ENCODE measurements at regions not wholly inside any gene's neighbourhood (a gene's known extent, or its start where the extent isn't known, plus 50 kb on each side); places are given as distances from the start of the nearest gene placed in this dataset.
"Not testable (repeated sequence)": the region's sequence is repeated elsewhere in the genome, so short reads cannot be mapped to it uniquely, and the experiment has no call there.

- DNase-seq = no peak
Observed at GRCh38 chr21:35810431-35810970, 249.8 kb downstream of the SETD4 start.

DNA sequence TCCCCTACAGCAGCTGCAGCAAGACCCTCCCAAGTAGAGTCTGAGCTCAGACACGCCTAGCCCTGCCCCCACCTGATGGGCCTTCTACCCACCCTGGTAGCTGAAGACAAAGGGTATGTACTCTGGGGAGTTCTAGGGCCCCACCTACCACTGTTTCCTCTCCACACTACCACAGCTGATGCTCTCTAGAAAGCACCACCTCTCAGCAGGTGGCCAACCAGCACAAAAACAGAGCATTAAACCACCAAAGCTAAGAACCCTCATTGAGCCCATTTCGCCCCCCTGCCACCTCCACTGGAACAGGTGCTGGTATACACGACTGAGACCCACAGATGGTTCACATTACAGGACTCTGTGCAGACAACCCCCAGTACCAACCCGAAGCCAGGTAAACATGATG is 258.9 kb downstream of the SETD4 start:
- no peak for DNase-seq

- not testable (repeated sequence) for DNase-seq
Observed at GRCh38 chr21:35800796-35801385, 259.4 kb downstream of the SETD4 start.

GRCh38 chr21:35796844-35797243 is 263.5 kb downstream of the SETD4 start:
- DNase-seq = no peak

- DNase-seq = not testable (repeated sequence)
Observed at GRCh38 chr21:35794527-35794926, 265.8 kb downstream of the SETD4 start.

GRCh38 chr21:35792569-35793305 is 267.6 kb downstream of the SETD4 start:
- no peak for DNase-seq

DNA sequence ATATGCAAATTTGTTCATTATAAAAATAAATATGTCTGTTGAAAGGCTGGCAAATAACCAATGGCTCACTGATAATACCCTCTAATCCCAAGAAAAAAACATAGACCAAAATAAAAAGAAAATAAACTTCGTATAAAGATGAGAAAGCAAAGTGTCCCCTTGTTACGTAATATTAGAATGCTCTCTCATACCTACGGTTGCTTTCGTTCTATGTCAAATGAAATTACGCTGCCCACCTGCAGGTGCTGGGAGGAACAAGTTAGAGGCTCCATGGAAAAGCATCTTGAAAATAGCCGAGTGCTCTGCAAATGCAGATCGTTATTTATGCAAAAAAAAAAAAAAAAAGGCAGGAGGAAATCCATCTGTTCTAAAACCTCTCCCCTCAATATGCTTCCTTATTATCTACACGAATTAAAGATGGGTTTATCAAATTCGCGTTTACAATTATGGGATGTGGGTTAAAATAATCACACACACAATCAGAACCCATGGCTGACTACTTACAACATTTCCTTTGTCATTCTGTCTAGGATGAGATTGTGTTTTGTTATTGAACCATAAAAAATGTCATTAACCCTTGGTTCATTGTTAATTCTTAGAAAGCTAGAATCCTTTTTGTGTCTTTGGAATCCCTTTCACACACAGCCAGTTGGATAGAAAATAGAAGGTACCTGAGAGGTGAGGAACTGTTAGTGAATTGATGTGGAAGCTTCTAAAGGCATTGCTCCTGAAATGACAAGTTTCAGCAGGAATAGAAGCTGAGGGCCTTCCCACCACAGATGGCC is 268.6 kb downstream of the SETD4 start:
- DNase-seq = no peak

DNA sequence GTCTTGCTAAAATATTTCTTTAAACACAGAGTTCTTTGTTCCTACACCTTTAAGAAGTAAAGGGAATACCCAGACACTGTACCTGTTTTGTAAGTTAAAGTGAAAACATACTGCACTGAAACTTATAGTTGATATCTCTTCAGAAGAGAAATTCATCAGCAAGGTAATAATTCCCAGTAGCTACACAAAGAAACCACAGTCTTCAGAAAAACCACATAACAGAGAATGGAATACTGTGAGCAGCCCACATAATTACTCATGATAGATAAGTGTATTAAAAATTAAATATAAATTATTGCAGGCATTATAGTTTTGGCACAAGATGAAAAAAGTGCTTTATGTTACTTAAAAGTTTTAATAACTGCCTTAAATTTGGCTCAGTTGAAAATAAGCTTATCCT is 276.6 kb downstream of the SETD4 start:
- DNase-seq = no peak

DNA sequence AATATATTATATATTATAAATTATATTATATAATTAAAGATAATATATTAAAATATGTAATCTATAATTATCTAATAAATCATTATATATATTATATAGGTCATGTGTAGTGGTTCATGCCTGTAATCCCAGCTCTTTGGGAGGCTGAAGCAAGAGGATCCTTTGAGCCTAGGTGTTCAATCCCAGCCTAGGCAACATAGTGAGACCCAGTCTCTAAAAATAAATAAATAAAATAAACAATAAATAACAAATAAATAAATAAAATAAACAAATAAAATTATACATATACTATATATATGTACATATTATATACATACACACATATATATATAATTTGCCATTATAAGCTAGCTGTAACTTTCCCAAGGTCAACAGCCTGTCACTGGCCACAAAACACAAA is 277.7 kb downstream of the SETD4 start:
- no peak for DNase-seq

DNA sequence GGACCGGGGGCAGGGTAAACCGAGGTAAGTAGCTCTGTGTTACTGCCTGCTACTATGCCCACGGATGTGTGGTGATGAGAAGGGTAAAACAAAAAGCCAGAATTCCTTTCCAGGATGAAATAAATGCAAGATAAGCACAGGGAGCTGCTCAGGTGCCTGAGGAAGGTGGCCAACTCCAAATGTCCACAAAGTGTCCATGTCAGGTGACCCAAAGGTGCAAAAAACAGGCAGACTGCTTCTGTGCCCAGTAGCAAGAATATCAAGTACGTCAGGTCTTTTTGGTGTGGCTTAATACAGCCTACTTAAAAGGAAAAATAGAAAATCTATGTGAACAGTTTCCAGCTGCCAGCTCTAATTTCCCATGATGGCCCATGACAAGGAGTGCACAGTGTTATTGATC is 279.3 kb downstream of the SETD4 start:
- DNase-seq = no peak

- DNase-seq = no peak
Observed at GRCh38 chr21:35779690-35780570, 280.4 kb downstream of the SETD4 start.

- DNase-seq = no peak
Observed at GRCh38 chr21:35779167-35779566, 281.2 kb downstream of the SETD4 start.

DNA sequence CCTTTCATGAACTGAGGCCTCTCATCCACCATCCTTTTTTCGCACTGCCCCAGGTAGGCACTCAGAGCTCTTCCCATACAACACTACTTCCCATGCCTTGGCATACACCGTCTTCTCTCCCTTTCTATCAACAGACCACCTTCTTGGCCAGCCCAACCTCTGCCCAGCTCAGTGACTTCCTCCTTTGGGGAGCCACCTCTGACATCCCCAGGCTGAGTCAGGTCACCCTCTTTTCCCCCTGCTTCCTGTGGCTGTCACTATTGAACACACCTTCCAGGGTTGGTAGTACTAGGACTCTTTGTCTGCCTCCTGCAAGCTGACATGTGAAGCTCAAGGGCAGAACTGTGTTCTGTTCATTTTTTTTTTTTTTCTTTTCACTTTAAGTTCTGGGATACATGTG is 283.2 kb downstream of the SETD4 start:
- DNase-seq = no peak

GRCh38 chr21:35775778-35776544 is 284.4 kb downstream of the SETD4 start:
- no peak for DNase-seq

DNA sequence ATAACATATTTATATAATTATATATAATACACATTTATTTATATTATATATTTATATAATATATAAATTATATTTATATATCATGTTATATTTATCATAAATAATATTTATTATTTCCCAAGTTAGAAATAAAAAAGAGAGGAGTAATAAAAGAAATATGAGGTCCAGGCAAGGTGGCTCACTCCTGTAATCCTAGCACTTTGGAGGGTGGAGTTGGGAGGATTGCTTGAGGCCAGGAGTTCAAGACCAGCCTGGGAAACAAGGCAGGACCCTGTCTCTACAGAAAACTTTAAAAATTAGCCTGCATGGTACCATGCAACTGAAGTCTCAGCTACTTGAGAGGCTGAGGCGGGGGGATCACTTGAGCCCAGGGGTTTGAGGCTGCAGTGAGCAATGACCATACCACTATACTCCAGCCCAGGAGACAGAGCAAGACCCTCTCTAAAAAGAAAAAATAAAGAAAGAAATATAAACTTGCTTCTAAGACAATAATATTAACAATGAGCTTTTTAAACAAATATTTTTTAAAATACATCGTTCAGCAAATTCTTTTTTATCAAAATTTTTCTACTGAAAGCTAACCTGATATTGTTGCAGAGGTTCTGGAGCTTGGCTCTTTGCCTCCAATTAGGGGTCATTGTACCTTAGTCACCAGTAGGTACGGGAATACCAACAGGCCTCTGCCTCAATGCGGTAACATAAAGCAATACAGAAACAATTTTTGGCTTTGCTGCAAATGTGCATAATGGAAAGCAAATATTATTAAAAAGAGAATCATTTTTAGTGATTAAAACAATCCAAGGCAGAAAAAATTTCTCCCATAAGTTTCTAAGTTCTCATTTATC is 290.0 kb downstream of the SETD4 start:
- no peak for DNase-seq

DNA sequence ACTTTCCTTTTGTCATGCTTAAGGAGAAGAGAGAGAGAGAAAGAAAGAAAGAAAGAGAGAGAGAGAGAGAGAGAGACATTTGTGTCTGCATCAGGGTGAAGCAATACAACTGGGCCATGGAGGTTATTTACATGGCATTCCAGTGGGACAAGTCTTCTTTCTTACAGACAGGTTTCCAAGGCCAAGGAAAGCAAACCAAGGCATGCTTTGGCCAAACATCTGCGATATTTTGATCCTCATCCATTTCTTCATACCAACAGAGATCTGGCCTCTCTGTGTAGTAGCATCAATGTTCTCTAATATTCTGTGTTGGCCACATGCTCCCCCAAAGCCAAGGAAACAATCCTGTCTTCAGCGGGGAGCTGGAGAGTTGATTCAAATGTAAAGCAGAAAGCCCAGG is 292.1 kb downstream of the SETD4 start:
- no peak for DNase-seq

DNA sequence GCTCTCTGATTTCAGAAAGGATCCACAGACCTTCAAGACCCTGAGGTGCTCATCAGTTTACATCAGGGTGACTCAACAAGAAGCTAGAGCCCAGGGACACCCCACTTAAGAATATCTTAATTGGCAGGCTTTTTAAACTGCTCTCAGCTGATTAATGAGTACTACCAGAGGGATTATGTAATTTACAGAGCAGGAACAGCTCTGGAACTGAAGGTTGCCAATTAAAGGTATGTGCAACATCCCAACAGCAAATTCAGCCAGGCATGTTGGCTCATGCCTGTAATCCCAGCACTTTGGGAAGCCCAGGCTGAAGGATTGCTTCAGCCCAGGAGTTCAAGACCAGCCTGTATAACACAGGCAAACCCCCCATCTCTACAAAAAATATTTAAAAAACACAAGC is 295.7 kb downstream of the SETD4 start:
- DNase-seq = no peak

DNA sequence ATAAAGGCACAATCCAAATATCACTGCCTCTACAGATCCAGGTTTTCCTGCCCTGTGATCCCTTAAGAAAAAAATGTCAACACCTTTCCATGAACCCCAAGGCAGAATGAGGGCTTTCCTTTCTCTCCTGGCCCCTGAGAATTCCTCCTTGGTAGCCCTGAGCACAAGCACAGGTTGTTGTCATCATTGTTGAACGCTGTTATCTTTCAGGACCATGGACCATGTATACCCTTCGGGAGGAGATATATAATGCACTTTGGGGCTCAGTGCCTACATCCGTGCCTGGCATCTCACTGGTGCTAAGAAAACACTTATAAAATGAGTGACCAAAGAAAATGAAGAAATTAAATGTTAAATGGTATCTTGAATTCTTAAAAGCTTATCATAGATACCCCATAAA is 296.2 kb downstream of the SETD4 start:
- DNase-seq = no peak

- no peak for DNase-seq
Observed at GRCh38 chr21:35754583-35754982, 305.7 kb downstream of the SETD4 start.

- no peak for DNase-seq
Observed at GRCh38 chr21:35753308-35753707, 307.0 kb downstream of the SETD4 start.
